ENCODE measurements at regions not wholly inside any gene's neighbourhood (a gene's known extent, or its start where the extent isn't known, plus 50 kb on each side); places are given as distances from the start of the nearest gene placed in this dataset.

DNA sequence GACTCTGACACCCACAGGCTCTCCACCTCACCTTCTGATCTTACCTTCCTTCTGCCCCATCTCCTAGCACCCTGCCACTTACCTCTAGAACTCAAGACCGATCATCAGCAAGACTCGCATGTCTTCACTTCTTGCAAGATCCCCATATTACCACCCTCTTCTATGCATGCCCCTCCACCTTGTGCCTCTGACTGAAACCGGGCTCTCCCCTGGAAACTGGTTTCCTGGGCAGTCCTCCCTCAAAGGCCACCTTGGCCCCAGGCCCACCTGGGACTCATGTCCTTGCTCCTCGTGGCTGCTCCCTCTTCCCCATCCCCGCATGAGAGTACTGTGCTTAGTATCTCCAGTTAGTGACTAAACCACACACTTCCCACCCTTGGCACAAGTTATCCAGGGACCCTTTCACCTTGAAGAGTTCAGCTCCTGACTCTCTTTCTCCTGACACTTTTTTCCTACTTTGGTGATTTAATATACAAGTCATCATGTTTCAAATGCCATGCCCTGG lies 136.7 kb downstream of the SPATA19 start:
- H3K27ac ChIP-seq = no peak overlapping the region
- TF ChIP-seq, protein P1, sequence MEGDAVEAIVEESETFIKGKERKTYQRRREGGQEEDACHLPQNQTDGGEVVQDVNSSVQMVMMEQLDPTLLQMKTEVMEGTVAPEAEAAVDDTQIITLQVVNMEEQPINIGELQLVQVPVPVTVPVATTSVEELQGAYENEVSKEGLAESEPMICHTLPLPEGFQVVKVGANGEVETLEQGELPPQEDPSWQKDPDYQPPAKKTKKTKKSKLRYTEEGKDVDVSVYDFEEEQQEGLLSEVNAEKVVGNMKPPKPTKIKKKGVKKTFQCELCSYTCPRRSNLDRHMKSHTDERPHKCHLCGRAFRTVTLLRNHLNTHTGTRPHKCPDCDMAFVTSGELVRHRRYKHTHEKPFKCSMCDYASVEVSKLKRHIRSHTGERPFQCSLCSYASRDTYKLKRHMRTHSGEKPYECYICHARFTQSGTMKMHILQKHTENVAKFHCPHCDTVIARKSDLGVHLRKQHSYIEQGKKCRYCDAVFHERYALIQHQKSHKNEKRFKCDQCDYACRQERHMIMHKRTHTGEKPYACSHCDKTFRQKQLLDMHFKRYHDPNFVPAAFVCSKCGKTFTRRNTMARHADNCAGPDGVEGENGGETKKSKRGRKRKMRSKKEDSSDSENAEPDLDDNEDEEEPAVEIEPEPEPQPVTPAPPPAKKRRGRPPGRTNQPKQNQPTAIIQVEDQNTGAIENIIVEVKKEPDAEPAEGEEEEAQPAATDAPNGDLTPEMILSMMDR (conservative IDR thresholded peaks at IDR 0.05) = no peak
- TF ChIP-seq ZFX (IDR thresholded peaks at IDR 0.05) = no peak

DNA sequence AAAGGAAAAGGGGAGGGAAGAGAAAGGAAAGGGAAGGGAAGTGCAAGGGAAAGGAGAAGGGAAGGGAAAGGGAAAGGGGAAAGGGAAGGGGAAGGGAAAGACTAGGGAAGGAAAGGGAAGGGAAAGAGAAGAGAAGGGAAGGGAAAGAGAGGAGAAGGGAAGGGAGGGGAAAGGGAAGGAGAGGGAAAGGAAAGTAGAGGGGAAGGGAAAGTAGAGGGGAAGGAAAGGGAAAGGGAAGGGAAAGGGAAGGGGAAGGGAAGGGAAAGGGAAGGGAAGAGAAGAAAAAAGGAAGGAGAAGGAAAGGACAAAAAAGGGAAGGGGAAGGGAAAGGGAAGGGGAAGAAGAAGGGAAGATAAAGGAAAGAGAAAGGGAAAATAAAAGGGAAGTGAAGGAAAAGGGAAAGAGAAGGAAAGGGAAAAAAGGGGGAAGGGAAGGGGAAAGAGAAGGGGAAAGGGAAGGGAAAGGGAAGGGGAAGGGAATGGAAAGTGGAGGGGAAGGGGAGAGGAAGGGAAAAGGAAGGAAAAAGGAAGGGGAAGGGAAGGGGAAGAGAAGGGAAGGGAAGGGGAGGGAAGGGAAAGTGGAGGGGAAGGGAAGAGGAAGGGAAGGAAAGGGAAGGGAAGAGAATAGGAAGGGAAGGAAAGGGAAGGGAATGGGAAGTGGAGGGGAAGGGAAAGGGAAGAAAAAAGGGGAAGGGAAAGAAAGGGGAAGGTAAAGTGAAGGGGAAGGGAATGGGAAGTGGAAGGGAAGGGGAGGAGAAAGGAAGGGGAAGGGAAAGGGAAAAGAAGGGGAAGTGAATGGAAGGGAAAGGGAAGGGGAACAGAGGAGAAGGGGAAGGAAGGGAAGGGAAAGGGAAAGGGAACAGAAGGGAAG lies 138.2 kb downstream of the SPATA19 start:
- no peak overlapping the region for H3K27ac ChIP-seq
- TF ChIP-seq, protein P1 (conservative IDR thresholded peaks at IDR 0.05) = no peak
- no peak for TF ChIP-seq ZFX (IDR thresholded peaks at IDR 0.05)

DNA sequence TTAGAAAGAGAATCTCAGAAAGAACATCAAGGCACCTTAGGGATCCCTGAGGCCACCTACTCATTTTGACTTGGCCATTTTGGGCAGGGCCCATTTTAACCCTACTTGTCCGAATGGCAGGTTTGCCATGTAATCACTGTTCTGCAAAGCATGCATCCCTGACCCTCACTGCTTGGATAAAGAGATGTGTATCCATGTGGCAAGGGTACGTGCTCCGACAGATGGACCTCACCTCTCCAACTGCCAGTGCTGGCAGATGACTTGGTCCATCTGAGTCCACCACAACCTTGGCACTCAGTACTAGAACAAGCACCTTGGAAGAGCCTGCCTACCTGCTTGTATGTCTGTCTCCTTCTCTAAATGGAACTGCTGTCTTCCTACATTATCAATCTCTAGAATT lies 139.4 kb downstream of the SPATA19 start:
- H3K27ac ChIP-seq = no peak overlapping the region
- no peak for TF ChIP-seq ZFX (IDR thresholded peaks at IDR 0.05)
- TF ChIP-seq, protein P1 (conservative IDR thresholded peaks at IDR 0.05) = no peak

DNA sequence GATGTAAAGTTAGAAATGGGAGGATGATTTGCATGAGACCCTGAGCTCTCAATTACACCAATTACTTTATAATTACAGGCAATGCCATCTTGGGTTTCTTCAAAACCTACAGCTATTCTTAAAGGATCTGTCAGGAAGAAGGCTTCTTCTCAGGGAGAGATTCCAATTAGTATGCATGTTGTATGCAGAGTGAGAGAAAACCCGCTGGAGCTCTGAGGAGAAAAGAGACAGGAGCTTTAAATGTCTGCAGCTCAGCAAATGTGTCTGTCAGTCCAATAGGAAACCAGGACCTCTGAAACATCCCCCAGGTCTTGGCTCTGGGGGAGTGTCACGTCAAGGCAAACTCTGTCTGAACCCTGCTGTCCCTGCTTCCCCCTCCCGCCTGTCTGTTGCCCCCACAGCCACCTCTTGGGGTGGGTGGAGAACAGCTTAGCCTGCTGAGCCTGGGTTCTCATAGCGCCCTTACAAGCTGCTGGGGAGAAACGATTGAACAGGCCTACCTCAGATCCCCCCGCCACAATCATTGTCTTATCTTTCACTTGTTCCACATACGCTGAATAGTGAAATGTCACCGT lies 140.2 kb downstream of the SPATA19 start:
- TF ChIP-seq, protein P1 (conservative IDR thresholded peaks at IDR 0.05) = no peak
- TF ChIP-seq ZFX (IDR thresholded peaks at IDR 0.05) = no peak
- no peak overlapping the region for H3K27ac ChIP-seq

DNA sequence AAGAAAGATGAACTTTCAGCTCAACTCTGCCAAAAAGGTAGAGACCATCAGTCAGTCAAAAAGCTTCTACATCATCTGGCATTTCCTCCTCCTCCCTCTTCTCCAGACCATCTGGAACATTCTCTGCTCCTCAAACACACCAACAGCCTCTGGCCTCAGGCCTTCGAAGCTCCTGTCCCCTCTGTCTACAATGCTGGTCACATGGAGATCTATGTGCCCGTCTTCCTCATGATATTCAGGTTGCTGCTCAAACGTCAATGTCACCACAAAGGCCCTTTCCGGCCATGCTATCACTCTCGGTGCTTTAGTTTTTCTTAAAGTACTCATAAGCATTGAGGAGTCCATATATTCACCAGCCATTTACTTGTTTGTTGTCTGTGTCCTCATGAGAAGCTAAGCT lies 146.2 kb downstream of the SPATA19 start:
- H3K27ac ChIP-seq = no peak overlapping the region
- TF ChIP-seq, protein P1 (conservative IDR thresholded peaks at IDR 0.05) = no peak
- no peak for TF ChIP-seq ZFX (IDR thresholded peaks at IDR 0.05)

DNA sequence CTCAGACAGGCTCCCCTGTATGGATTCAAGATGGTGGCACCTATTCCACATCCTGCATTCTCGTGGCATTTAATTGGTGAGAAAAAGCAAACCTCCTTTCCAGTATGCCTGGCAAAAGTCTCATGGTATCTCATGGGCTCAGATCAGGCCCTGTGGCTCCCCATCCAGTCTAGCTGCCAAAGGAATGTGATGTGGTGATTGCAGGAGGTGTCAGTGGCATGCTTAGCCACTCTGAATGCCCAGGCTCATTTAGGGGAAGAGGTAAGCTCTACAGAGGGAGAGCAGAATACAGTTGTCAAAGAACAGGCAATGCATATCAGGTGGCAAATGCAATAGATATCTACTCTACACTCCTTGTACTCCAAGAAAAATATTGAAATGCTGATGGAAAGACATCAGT lies 146.7 kb downstream of the SPATA19 start:
- TF ChIP-seq, protein P1 (conservative IDR thresholded peaks at IDR 0.05) = no peak
- TF ChIP-seq ZFX (IDR thresholded peaks at IDR 0.05) = no peak
- no peak overlapping the region for H3K27ac ChIP-seq

DNA sequence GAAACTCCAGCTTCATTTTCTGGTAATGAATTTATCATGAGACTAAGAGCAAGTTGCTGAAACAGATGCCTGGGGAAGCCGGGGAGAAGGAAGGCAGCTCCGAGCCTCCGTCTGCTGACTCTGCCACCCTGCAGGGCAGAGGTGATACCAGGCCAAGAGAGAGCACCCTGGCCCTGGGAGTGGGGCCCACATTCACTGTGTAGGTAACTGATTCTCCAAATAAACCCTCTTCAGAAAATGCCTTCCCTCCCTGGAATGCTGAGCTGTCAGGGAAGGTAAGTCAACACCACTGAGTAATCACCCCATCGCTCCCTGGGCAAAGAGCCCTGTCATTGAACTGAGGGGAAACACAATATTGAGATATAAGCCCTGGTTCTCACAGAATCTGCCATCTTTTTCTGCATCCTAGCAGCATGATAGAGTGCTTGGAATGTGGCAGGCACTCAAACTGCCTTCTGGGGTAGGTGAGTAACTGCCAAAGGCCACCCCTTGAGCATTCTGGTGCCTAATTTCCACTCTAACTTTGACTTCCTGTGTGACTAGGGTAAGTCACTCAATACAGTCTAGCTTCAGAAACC lies 147.6 kb downstream of the SPATA19 start:
- TF ChIP-seq, protein P1 (conservative IDR thresholded peaks at IDR 0.05) = no peak
- TF ChIP-seq ZFX (IDR thresholded peaks at IDR 0.05) = no peak
- no peak overlapping the region for H3K27ac ChIP-seq

All from C4-2B (cell line).